Mucosa of descending colon (tissue), 3 donors: ENCODE measurements at regions not wholly inside any gene's neighbourhood (a gene's known extent, or its start where the extent isn't known, plus 50 kb on each side); places are given as distances from the start of the nearest gene placed in this dataset.

ENCODE experiments used
- ATAC-seq: fragments of 200-7000 bp; cut with Tn5 transposase; one replicate; pipeline ENCODE4 v1.9.1; 2020; ENCODE audit warnings: mild to moderate bottlenecking, moderate library complexity
- DNase-seq, 3 donors: peaks; one replicate each; pipeline ENCODE4 v3.0.0-alpha.2; 2020
- H3K36me3 ChIP-seq: fragments of 200-600 bp; one replicate; pipeline ENCODE4 v1.8.0; 2021; ENCODE audit warnings: low read depth, mild to moderate bottlenecking
- H3K4me1 ChIP-seq: fragments of 200-600 bp; one replicate; pipeline ENCODE4 v1.8.0; 2021; ENCODE audit warnings: low read depth, mild to moderate bottlenecking
- H3K4me3 ChIP-seq: fragments of 200-600 bp; one replicate; pipeline ENCODE4 v1.8.0; 2021; ENCODE audit warnings: mild to moderate bottlenecking
- H3K9me3 ChIP-seq: fragments of 200-600 bp; one replicate; pipeline ENCODE4 v1.8.0; 2021; ENCODE audit warnings: mild to moderate bottlenecking
- intact Hi-C, 2 donors: fragments of 100-400 bp; cut with DNase I in 1 of 2; cut with micrococcal nuclease in 1 of 2; formaldehyde crosslinking; loops; one replicate each; pipeline versions ENCODE4 v1.11.0 to v1.11.1; 2022; cut with DNase I, micrococcal nuclease
- TF ChIP-seq, protein P1 (sequence below): fragments of 200-600 bp; IDR thresholded peaks from one replicate; pipeline ENCODE4 v1.8.0; 2022; ENCODE audit warnings: antibody characterized with exemption, mild to moderate bottlenecking
- donor health status: DM: no; HTN: no; CAD: no; lungs with moderate emphysema.
- donor health status: DM: no; HTN: no; CAD: no.
- donor health status: DM: no; HTN: yes; CAD: no.

DNA sequence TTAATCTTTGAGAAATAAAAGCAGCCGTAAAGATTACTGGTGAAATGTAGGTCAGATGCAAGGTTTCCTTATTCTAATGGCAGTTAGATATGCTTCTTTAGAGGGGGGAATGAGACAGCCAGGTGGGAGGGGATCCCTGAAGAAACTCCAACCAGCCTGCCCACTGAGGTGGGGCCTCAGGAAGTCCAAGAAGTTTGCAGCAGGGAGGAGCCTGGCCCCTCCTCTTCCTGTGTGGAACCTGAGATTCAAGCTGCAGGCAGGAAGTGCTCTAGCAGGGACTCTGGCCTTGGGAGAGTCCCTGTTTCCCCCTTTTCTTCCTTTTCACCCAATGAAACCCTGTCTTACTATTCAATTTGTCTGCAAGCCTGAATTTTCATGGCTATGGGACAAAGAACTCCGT lies 101.4 kb upstream of the SLITRK2 start:
- Histone ChIP-seq H3K9me3 (no peaks in the 10 kb centered on the region), H3K4me3 (no peak overlapping the region), H3K36me3 (no peaks in the 10 kb centered on the region), H3K4me1 (no peaks in the 10 kb centered on the region)
- TF ChIP-seq, protein P1, sequence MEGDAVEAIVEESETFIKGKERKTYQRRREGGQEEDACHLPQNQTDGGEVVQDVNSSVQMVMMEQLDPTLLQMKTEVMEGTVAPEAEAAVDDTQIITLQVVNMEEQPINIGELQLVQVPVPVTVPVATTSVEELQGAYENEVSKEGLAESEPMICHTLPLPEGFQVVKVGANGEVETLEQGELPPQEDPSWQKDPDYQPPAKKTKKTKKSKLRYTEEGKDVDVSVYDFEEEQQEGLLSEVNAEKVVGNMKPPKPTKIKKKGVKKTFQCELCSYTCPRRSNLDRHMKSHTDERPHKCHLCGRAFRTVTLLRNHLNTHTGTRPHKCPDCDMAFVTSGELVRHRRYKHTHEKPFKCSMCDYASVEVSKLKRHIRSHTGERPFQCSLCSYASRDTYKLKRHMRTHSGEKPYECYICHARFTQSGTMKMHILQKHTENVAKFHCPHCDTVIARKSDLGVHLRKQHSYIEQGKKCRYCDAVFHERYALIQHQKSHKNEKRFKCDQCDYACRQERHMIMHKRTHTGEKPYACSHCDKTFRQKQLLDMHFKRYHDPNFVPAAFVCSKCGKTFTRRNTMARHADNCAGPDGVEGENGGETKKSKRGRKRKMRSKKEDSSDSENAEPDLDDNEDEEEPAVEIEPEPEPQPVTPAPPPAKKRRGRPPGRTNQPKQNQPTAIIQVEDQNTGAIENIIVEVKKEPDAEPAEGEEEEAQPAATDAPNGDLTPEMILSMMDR = no peak
- ATAC-seq (no peak), DNase-seq (no peak)
- intact Hi-C loops = no loop called here

DNA sequence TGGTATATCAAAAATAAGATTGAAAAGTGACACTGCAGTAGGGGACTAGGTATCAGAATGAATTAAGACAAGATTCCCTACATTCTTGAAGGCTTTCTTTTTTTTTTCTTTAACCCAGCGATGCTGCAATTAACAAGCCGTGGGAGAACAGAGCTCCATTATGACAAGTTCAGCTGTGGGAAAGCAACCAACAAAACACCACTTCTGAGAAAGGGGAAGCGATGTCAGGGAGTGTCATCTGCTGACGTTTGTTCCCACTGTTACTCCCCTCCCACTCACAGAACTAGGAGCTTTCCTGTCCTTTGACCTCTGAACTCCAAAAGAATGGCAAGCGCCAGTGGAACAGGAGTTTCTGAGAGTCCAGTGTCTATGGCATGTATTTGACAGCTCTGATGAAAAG lies 90.2 kb upstream of the SLITRK2 start:
- intact Hi-C loops = no loop called here
- no peaks in the 10 kb centered on the region for H3K36me3 ChIP-seq
- no peak for DNase-seq
- no peaks in the 10 kb centered on the region for H3K4me1 ChIP-seq
- no peaks in the 10 kb centered on the region for H3K9me3 ChIP-seq
- no peak for ATAC-seq
- H3K4me3 ChIP-seq = no peak overlapping the region
- TF ChIP-seq, protein P1 = no peak

- no peak for DNase-seq
- TF ChIP-seq, protein P1 = no peak
- ATAC-seq = no peak
- H3K4me3 ChIP-seq = no peak overlapping the region
- intact Hi-C loops = no loop called here
- no peaks in the 10 kb centered on the region for H3K36me3 ChIP-seq
- H3K4me1 ChIP-seq = no peaks in the 10 kb centered on the region
- peaks cover 6% of the 10 kb centered on the region for H3K9me3 ChIP-seq
Measured at GRCh38 chrX:145729635-145730034, 88.0 kb upstream of the SLITRK2 start.

GRCh38 chrX:145735036-145735435 lies 82.6 kb upstream of the SLITRK2 start:
- no peaks in the 10 kb centered on the region for H3K36me3 ChIP-seq
- TF ChIP-seq, protein P1 = no peak
- ATAC-seq (no peak), DNase-seq (no peak)
- H3K4me3 ChIP-seq = no peak overlapping the region
- H3K4me1 ChIP-seq = no peaks in the 10 kb centered on the region
- peaks cover 6% of the 10 kb centered on the region for H3K9me3 ChIP-seq
- intact Hi-C loops = no loop called here

GRCh38 chrX:145751943-145752342 lies 65.7 kb upstream of the SLITRK2 start:
- Histone ChIP-seq H3K4me3 (no peak overlapping the region), H3K4me1 (no peaks in the 10 kb centered on the region), H3K9me3 (no peaks in the 10 kb centered on the region), H3K36me3 (no peaks in the 10 kb centered on the region)
- no peak for ATAC-seq
- TF ChIP-seq, protein P1 = no peak
- intact Hi-C loops = no loop called here
- DNase-seq = no peak
